AG04450 (cell line): ENCODE measurements at regions not wholly inside any gene's neighbourhood (a gene's known extent, or its start where the extent isn't known, plus 50 kb on each side); places are given as distances from the start of the nearest gene placed in this dataset.
A peak's percentile ranks its signal among the peaks of the same experiment; 100 is the strongest.

Experiments used
- CTCF ChIA-PET: fragments of 300-600, 350-600 bp; formaldehyde crosslinking; extraction: SDS; loops from one replicate; lab custom pipeline; 2022; ENCODE audit warnings: antibody characterized with exemption, inconsistent platforms; lab: Charles Lee
- POLR2A ChIA-PET: fragments of 350-600 bp; formaldehyde crosslinking; extraction: SDS; loops from one replicate; lab custom pipeline; 2021; ENCODE audit warnings: antibody characterized with exemption, inconsistent platforms; lab: Yijun Ruan, JAX
- DNase-seq: peaks from one replicate; pipeline ENCODE4 v3.0.0-alpha.2; 2011; ENCODE audit warnings: low read depth, low spot score
- H3K27ac ChIP-seq: one replicate; pipeline ENCODE4 v1.5.1; 2012; ENCODE audit warnings: low read depth, low read length, control low read depth
- H3K27me3 ChIP-seq: one replicate; pipeline ENCODE4 v1.6.0; 2012; ENCODE audit warnings: low read length; ENCODE audit not compliant: control insufficient read depth, insufficient read depth
- H3K4me3 ChIP-seq: 2 replicates; pipeline ENCODE4 v1.5.1; 2011; ENCODE audit warnings: mild to moderate bottlenecking, low read depth, low read length, control low read depth
- H3K9me3 ChIP-seq: 2 replicates; pipeline ENCODE4 v1.5.1; 2012; ENCODE audit warnings: low read length; ENCODE audit not compliant: control insufficient read depth, insufficient read depth
- TF ChIP-seq, protein P1 (sequence below): IDR thresholded peaks from 2 replicates; pipeline ENCODE4 v1.5.1; 2011; ENCODE audit warnings: low read depth, low read length, control low read depth, inconsistent platforms

DNA sequence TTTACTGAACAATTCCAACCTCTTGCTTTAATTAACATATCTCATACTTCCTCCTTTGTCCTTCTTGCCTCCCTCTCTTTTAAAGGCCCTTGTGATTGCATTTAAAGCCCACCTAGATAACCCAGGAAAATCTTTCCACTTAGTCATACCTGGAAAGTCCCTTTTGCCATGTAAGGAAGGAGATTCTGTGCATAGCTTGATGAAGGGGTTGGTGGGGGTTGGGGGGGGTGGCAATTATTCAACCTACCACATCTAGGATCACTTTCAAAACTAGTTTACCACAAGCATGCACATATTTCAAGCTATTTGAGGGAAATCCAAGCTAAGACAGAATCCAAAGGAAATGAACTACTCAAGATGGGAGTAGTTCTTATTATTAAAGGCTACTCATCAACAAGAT is 249.1 kb upstream of the PTBP2 start:
- CTCF ChIA-PET = interaction anchor here (0.6 kb wide), 1 partner anchor 1934 kb away, joined by 6 read pairs; no protein-coding TSS in a partner anchor
- H3K9me3 ChIP-seq = peaks cover 8% of the 10 kb centered on the region; the same call in 1 of the 2 replicates
- no peak overlapping the region for H3K4me3 ChIP-seq
- POLR2A ChIA-PET = no interaction called here
- peak; percentile 56 for DNase-seq
- H3K27me3 ChIP-seq = no peaks in the 10 kb centered on the region
- TF ChIP-seq, protein P1, sequence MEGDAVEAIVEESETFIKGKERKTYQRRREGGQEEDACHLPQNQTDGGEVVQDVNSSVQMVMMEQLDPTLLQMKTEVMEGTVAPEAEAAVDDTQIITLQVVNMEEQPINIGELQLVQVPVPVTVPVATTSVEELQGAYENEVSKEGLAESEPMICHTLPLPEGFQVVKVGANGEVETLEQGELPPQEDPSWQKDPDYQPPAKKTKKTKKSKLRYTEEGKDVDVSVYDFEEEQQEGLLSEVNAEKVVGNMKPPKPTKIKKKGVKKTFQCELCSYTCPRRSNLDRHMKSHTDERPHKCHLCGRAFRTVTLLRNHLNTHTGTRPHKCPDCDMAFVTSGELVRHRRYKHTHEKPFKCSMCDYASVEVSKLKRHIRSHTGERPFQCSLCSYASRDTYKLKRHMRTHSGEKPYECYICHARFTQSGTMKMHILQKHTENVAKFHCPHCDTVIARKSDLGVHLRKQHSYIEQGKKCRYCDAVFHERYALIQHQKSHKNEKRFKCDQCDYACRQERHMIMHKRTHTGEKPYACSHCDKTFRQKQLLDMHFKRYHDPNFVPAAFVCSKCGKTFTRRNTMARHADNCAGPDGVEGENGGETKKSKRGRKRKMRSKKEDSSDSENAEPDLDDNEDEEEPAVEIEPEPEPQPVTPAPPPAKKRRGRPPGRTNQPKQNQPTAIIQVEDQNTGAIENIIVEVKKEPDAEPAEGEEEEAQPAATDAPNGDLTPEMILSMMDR = no peak
- H3K27ac ChIP-seq = no peak overlapping the region

DNA sequence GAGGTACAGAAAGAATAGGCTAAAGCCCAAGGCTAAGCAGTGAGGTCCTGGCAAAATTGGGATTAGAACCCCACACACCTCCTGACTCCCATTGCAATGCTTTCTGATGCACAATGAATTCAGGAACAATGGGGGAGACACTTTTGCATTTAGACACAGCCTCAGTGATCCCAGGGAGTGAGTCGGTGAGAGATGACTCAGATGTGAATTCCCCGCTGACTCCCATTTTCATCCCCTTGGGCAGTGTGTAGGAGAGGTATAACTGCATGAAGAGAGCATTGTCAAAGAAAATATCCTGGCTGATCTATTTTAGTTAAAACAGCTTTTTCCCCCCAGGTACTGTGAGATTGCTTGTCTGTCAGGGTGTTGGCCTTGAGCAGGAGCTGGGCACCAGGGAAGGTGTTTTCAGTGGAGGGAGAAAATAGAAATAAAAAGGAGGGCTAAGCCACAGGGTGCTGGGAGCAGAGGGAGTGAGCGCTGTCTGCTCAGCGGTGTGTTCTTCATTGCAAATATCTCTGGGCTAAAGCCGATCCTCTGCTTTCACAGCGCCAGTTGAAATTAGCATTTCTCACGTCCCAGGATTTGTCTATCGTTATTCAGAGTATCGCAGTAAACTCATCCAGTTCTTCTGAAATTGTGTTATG is 247.7 kb upstream of the PTBP2 start:
- no peak for DNase-seq
- Histone ChIP-seq H3K4me3 (no peak overlapping the region), H3K9me3 (peaks cover 8% of the 10 kb centered on the region; the same call in 1 of the 2 replicates), H3K27me3 (no peaks in the 10 kb centered on the region), H3K27ac (no peak overlapping the region)
- TF ChIP-seq, protein P1 = no peak
- POLR2A ChIA-PET = no interaction called here
- CTCF ChIA-PET = no interaction called here

DNA sequence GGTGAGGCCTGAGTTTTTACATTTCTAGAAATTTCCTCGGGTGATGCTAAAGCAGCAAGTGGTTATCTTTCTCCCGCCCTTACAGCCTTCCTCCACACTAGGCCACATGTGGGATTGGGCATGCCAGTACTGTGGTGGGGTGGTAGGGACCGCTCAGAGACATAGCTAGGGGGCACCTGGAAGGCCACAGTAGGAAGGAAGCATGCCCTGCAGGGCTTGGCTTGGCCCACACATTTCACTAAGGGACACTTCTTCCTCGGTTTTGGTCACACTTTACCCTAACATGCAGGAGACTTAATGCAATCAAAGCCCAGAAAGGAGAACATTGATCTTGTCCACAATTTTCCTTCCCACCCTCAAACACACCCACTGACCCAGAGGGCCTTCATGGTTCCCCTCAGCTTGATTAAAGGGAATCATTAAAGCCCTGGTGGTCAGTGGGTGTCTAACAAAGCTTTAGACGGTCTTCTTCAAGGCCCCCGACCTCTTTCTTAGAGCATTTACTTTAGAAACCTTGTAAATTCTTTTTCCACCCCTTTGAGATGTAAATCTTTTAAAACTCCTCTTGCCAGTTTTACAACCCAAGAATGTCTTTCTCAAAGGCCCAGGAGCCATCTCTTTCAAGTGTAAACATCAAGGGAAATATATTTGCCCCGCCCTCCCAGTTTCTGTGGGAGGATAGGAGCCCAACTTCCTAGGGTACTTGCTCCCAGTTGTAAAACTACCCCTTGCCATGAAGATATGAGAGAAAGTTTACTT is 246.4 kb upstream of the PTBP2 start:
- Histone ChIP-seq H3K27ac (no peak overlapping the region), H3K9me3 (peaks cover 3% of the 10 kb centered on the region; the same call in 1 of the 2 replicates), H3K4me3 (no peak overlapping the region), H3K27me3 (no peaks in the 10 kb centered on the region)
- no peak for DNase-seq
- ChIA-PET POLR2A (no interaction called here), CTCF (no interaction called here)
- TF ChIP-seq, protein P1 = no peak

DNA sequence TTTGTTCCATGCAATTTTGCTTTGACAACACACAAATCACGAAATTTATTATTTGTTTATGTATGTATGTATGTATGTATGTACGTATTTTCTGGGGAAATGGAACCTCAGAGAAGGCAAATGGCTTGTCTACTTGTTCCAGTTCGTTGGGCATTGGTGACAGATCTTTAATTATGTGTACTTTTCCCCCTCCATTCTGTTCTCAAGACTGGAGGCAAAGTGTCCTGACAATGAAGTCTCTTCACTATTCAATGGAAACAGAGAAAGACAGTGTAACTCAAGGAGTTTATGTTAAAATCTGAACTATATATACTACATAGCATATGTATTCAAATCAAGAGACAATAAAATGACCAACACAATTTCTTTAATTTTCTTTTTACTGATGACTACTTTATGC is 245.7 kb upstream of the PTBP2 start:
- Histone ChIP-seq H3K27ac (no peak overlapping the region), H3K27me3 (no peaks in the 10 kb centered on the region), H3K4me3 (no peak overlapping the region), H3K9me3 (no peaks in the 10 kb centered on the region)
- TF ChIP-seq, protein P1 = no peak
- DNase-seq = no peak
- POLR2A ChIA-PET = no interaction called here
- CTCF ChIA-PET = no interaction called here

DNA sequence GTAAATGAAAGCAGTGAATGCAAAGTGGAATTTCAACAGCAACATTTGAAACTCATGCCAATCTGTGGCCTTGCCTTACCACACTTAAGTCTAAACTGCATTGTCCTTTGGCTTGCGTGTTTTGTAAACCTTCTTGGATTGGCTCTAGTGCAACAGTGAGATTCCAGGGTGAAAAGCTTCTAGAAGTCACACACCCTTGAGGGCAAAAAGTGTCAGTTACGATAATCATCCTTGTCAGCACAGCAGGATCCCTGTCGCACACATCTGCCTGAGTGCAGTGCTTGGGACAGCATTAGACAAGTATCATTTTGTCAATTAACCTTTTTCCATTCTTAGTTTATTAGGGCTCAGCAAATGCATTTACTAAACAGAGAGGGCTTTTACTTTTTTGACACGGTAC is 243.4 kb upstream of the PTBP2 start:
- Histone ChIP-seq H3K27me3 (no peaks in the 10 kb centered on the region), H3K9me3 (no peaks in the 10 kb centered on the region), H3K27ac (no peak overlapping the region), H3K4me3 (no peak overlapping the region)
- DNase-seq = no peak
- POLR2A ChIA-PET = no interaction called here
- TF ChIP-seq, protein P1 = no peak
- CTCF ChIA-PET = interaction anchor here (1.2 kb wide), 1 partner anchor 242 kb away, joined by 4 read pairs; no protein-coding TSS in a partner anchor
